K562 (cell line): ENCODE measurements at regions not wholly inside any gene's neighbourhood (a gene's known extent, or its start where the extent isn't known, plus 50 kb on each side); places are given as distances from the start of the nearest gene placed in this dataset.

Experiments
- ATAC-seq: fragments of 200-7000 bp; cut with Tn5 transposase; 3 replicates; pipeline ENCODE4 v1.9.1; 2020; ENCODE audit warnings: moderate library complexity
- BruUV-seq: library from RNA; stranded (reverse); fragments of 400-500 nt; replicated peaks from 2 replicates; lab custom pipeline; 2021; lab: Mats Ljungman, UMichigan
- CTCF ChIA-PET: fragments of 300-600 bp; formaldehyde crosslinking; extraction: SDS; loops from one replicate; lab custom pipeline; 2021; ENCODE audit warnings: low intra/inter-chr PET ratio; lab: Yijun Ruan, JAX
- POLR2A ChIA-PET: fragments of 300-600, 350-650 bp; sonication (Branson Sonifier 250); formaldehyde crosslinking; extraction: SDS; loops from one replicate; lab custom pipeline; 2021; ENCODE audit warnings: antibody characterized with exemption, inconsistent platforms; lab: Yijun Ruan, JAX
- DNase-seq, 4 experiments: peaks; one replicate each; pipeline versions ENCODE4 v3.0.0 to v3.0.0-alpha.2; 2011 to 2018; ENCODE audit warnings: low spot score in 3 of 4, mixed read lengths in 3 of 4; ENCODE audit errors: extremely low read depth in 1 of 4
- FAIRE-seq: peaks from 2 replicates; lab custom pipeline; 2011; peaks lifted over from hg19 to GRCh38; lab: Jason Lieb, UNC
- H2AFZ ChIP-seq: 2 replicates; pipeline ENCODE4 v1.6.0; 2011; ENCODE audit warnings: low read depth, low read length, control low read depth, inconsistent platforms
- H3K27ac ChIP-seq: fragments of 200-600 bp; 3 replicates; pipeline ENCODE4 v1.8.0; 2011; ENCODE audit warnings: low read depth, mild to moderate bottlenecking, control low read depth, inconsistent platforms, low read length, moderate library complexity, mixed read lengths; ENCODE audit errors: extremely low read depth
- H3K27me3 ChIP-seq, 2 experiments: fragments of 300-600 bp in 1 of 2; 2 replicates in 1 of 2; 3 replicates in 1 of 2; pipeline versions ENCODE4 v1.6.0 to v1.8.0; 2011; ENCODE audit warnings: inconsistent platforms in 2 of 2, low read length in 2 of 2, mild to moderate bottlenecking in 1 of 2, mixed read lengths in 1 of 2, moderate library complexity in 1 of 2; ENCODE audit not compliant: control insufficient read depth in 2 of 2, insufficient read depth in 2 of 2
- H3K36me3 ChIP-seq: fragments of 300-600 bp; 3 replicates; pipeline ENCODE4 v1.8.0; 2011; ENCODE audit warnings: mild to moderate bottlenecking, low read length, inconsistent platforms; ENCODE audit not compliant: control insufficient read depth, insufficient read depth
- H3K4me1 ChIP-seq, 2 experiments: fragments of 200-600 bp in 1 of 2; replicated peaks in 1 of 2; 2 replicates in 1 of 2; 3 replicates in 1 of 2; pipeline versions ENCODE4 v1.5.1 to v1.8.0; 2011; ENCODE audit warnings: inconsistent platforms in 2 of 2, low read length in 2 of 2, mild to moderate bottlenecking in 1 of 2, mixed read lengths in 1 of 2, moderate library complexity in 1 of 2; ENCODE audit not compliant: control insufficient read depth in 2 of 2, insufficient read depth in 2 of 2
- H3K4me2 ChIP-seq: 2 replicates; pipeline ENCODE4 v1.6.1; 2011; ENCODE audit warnings: low read length, control low read depth, inconsistent platforms, mixed read lengths; ENCODE audit not compliant: insufficient read depth
- H3K4me3 ChIP-seq: fragments of 200-600 bp; sonication (generic), shearing (Covaris generic); 2 replicates; pipeline ENCODE4 v1.5.1; 2016; ENCODE audit warnings: control low read depth, inconsistent platforms
- H3K79me2 ChIP-seq: fragments of 200-600 bp; 3 replicates; pipeline ENCODE4 v1.8.0; 2011; ENCODE audit warnings: low read length, inconsistent platforms; ENCODE audit not compliant: control insufficient read depth, insufficient read depth
- H3K9ac ChIP-seq, 2 experiments: 2 replicates each; pipeline versions ENCODE4 v1.6.0 to v1.6.1; 2011; ENCODE audit warnings: low read depth in 2 of 2, low read length in 2 of 2, control low read depth in 1 of 2, inconsistent platforms in 1 of 2, mild to moderate bottlenecking in 1 of 2, mixed read lengths in 1 of 2; ENCODE audit not compliant: insufficient read depth in 1 of 2
- H3K9me1 ChIP-seq: one replicate; pipeline ENCODE4 v1.6.0; 2011; ENCODE audit warnings: inconsistent platforms, mild to moderate bottlenecking, low read length, moderate library complexity; ENCODE audit not compliant: control insufficient read depth, insufficient read depth
- H3K9me3 ChIP-seq: replicated peaks from 2 replicates; pipeline ENCODE4 v1.5.1; 2011; ENCODE audit warnings: low read depth, low read length, inconsistent platforms; ENCODE audit not compliant: control insufficient read depth, insufficient read depth
- H4K20me1 ChIP-seq: replicated peaks from 2 replicates; pipeline ENCODE4 v1.6.1; 2011; ENCODE audit warnings: low read length, inconsistent platforms, mixed read lengths; ENCODE audit not compliant: control insufficient read depth, insufficient read depth
- COPS2 ChIP-seq: fragments of 450-650 bp; conservative IDR thresholded peaks from 2 replicates; pipeline ENCODE4 v1.6.1; 2016; ENCODE audit warnings: mild to moderate bottlenecking, moderate library complexity
- HNRNPLL ChIP-seq: fragments of 200-400 bp; formaldehyde crosslinking; IDR thresholded peaks from 2 replicates; pipeline ENCODE4 v1.6.1; 2017; ENCODE audit warnings: low read length, low read depth, mild to moderate bottlenecking; ENCODE audit not compliant: poor library complexity, severe bottlenecking
- ILF3 ChIP-seq: fragments of 450-650 bp; IDR thresholded peaks from 2 replicates; pipeline ENCODE4 v1.6.1; 2018; ENCODE audit warnings: antibody characterized with exemption, mild to moderate bottlenecking, moderate library complexity, borderline replicate concordance
- PCBP2 ChIP-seq: fragments of 200-400 bp; formaldehyde crosslinking; IDR thresholded peaks from 2 replicates; pipeline ENCODE4 v1.6.1; 2018; ENCODE audit warnings: low read length, low read depth, mild to moderate bottlenecking, moderate library complexity; ENCODE audit not compliant: poor library complexity, severe bottlenecking
- PML ChIP-seq: IDR thresholded peaks from 2 replicates; pipeline ENCODE4 v1.6.1; 2012; ENCODE audit warnings: low read length, inconsistent platforms
- PTBP1 ChIP-seq: fragments of 200-400 bp; formaldehyde crosslinking; IDR thresholded peaks from 2 replicates; pipeline ENCODE4 v1.6.1; 2017; ENCODE audit warnings: low read depth, low read length
- PTRF ChIP-seq: fragments of 450-650 bp; IDR thresholded peaks from 2 replicates; pipeline ENCODE4 v1.6.1; 2016; ENCODE audit warnings: mild to moderate bottlenecking, missing genetic modification characterization, missing compliant biosample characterization
- TEAD1 ChIP-seq, 2 experiments: fragments of 450-650 bp in 1 of 2; sonication (generic) in 1 of 2; formaldehyde crosslinking; IDR thresholded peaks; 2 replicates each; pipeline versions ENCODE4 v1.4.0 to v1.8.0; 2020 to 2022; ENCODE audit warnings: mild to moderate bottlenecking in 2 of 2, missing genetic modification reagents in 1 of 2
- ZNF124 ChIP-seq: sonication (generic); formaldehyde crosslinking; IDR thresholded peaks from 2 replicates; pipeline ENCODE4 v1.8.1; 2022; ENCODE audit warnings: missing genetic modification reagents
- ZNF197 ChIP-seq: fragments of 200-800 bp; sonication (Bioruptor generic); IDR thresholded peaks from 2 replicates; pipeline ENCODE4 v1.6.1; 2016; ENCODE audit warnings: low read depth, missing genetic modification characterization, missing compliant biosample characterization
- ZNF408 ChIP-seq: fragments of 250-450 bp; sonication (Bioruptor Pico); IDR thresholded peaks from 2 replicates; pipeline ENCODE4 v1.4.0; 2020; ENCODE audit warnings: low read depth, mild to moderate bottlenecking, moderate library complexity
- ZNF77 ChIP-seq: fragments of 250-450 bp; sonication (Bioruptor Pico); IDR thresholded peaks from 2 replicates; pipeline ENCODE4 v1.5.0; 2020
- WGBS: fragments of 100-300 bp; shearing (Covaris generic); methylation state at CpG from one replicate; pipeline ENCODE4 v1.1.6; 2016; ENCODE audit warnings: low coverage, mixed read lengths; ENCODE audit not compliant: insufficient coverage; ENCODE audit errors: missing lambda C conversion rate; 5-methylcytosine and 5-hydroxymethylcytosine counted together
- in situ Hi-C: fragments of 300-500 bp; cut with MboI; formaldehyde crosslinking; loops from 4 replicates; pipeline ENCODE4 v1.15.0; 2018; ENCODE audit warnings: inconsistent platforms, mixed read lengths
- intact Hi-C: fragments of 100-400 bp; cut with micrococcal nuclease; formaldehyde crosslinking; loops from 2 replicates; pipeline ENCODE4 v1.14.2; 2022
- TF ChIP-seq, protein P1 (sequence below): fragments of 450-650 bp; IDR thresholded peaks from one replicate; pipeline ENCODE4 v1.6.1; 2018; ENCODE audit warnings: mild to moderate bottlenecking, moderate library complexity; ENCODE audit not compliant: partially characterized antibody

- Histone ChIP-seq H3K4me3 (no peak overlapping the region), H2AFZ (no peak overlapping the region), H3K79me2 (no peaks in the 10 kb centered on the region), H3K27me3 (no peaks in the 10 kb centered on the region), H4K20me1 (no peaks in the 10 kb centered on the region), H3K9ac (no peak overlapping the region), H3K27ac (no peak overlapping the region), H3K4me1 (no peaks in the 10 kb centered on the region), H3K9me3 (no peaks in the 10 kb centered on the region), H3K36me3 (no peaks in the 10 kb centered on the region), H3K9me1 (no peaks in the 10 kb centered on the region), H3K4me2 (no peak overlapping the region)
- intact Hi-C loops (no loop called here), in situ Hi-C loops (no loop called here)
- FAIRE-seq (no peak), ATAC-seq (no peak), DNase-seq (no peak)
- TF ChIP-seq PTRF (tag) (no peak), ZNF408 (CRISPR knock-in tag) (no peak), TEAD1 (CRISPR knock-in tag; IDR thresholded peaks at IDR 0.05) (no peak), COPS2 (no peak), PML (no peak), ZNF197 (CRISPR knock-in tag) (no peak), HNRNPLL (no peak), PCBP2 (no peak), ILF3 (no peak), ZNF77 (CRISPR knock-in tag) (no peak), PTBP1 (no peak), ZNF124 (no peak)
- TF ChIP-seq, protein P1, sequence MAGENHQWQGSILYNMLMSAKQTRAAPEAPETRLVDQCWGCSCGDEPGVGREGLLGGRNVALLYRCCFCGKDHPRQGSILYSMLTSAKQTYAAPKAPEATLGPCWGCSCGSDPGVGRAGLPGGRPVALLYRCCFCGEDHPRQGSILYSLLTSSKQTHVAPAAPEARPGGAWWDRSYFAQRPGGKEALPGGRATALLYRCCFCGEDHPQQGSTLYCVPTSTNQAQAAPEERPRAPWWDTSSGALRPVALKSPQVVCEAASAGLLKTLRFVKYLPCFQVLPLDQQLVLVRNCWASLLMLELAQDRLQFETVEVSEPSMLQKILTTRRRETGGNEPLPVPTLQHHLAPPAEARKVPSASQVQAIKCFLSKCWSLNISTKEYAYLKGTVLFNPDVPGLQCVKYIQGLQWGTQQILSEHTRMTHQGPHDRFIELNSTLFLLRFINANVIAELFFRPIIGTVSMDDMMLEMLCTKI = no peak
- WGBS = 10% methylated on average over 1 of the region's 1 CpG
- ChIA-PET CTCF (no interaction called here), POLR2A (no interaction called here)
- no TSS peak for BruUV-seq
These were observed 680.1 kb upstream of the FSHR start for GRCh38 chr2:49834433-49834832.
